ENCODE measurements at regions not wholly inside any gene's neighbourhood (a gene's known extent, or its start where the extent isn't known, plus 50 kb on each side); places are given as distances from the start of the nearest gene placed in this dataset.

DNA sequence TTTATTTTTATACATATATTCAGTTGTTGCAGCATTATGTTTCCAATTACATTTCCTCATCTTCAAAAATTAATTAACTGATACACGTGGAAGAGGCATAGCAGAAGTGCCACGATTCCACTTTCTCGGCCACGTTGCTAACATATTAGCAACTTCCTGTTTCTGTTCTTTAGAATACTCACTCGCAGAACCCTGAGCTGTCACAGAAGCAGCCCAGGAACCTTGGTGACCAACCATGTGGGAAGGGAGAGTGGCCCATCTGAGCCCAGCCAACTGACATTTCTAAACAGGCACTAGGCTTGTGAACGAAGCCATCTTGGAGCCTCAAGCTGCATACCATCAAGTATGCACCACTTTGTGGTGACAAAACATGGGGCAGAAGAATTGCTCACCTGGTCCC, 350.1 kb downstream of the CBLN2 start:
- Histone ChIP-seq H3K27ac (ENCODE audit: low read depth in 1 of 2, low read length in 2 of 2) (no peak overlapping the region), H3K9ac (ENCODE audit: insufficient read depth, low read length, poor library complexity, severe bottlenecking) (no peak overlapping the region), H3K9me3 (replicated peaks in 1 of 2; ENCODE audit: control insufficient read depth in 1 of 2, insufficient read depth in 1 of 2, low read length in 2 of 2) (peaks cover 0 to 5% of the 10 kb centered on the region in 2 donors), H3K79me2 (ENCODE audit: insufficient read depth, low read length) (no peaks in the 10 kb centered on the region), H3K4me3 (replicated peaks in 1 of 3; ENCODE audit: low read depth in 2 of 3, low read length in 3 of 3) (no peak overlapping the region), H4K20me1 (ENCODE audit: insufficient read depth, low read length) (no peaks in the 10 kb centered on the region), H3K27me3 (ENCODE audit: control insufficient read depth in 2 of 2, insufficient read depth in 2 of 2, low read length in 2 of 2) (no peaks in the 10 kb centered on the region), H3K36me3 (replicated peaks in 1 of 2; ENCODE audit: control insufficient read depth in 1 of 2, insufficient read depth in 2 of 2, low read length in 2 of 2) (no peaks in the 10 kb centered on the region), H2AFZ (ENCODE audit: insufficient read depth, low read depth, low read length, poor library complexity, severe bottlenecking) (no peak overlapping the region), H3K4me2 (replicated peaks; ENCODE audit: extremely low read depth, low read length, poor library complexity, severe bottlenecking) (no peak overlapping the region), H3K4me1 (ENCODE audit: control insufficient read depth in 1 of 2, insufficient read depth in 2 of 2, low read length in 2 of 2) (no peaks in the 10 kb centered on the region)
- TF ChIP-seq, protein P1, sequence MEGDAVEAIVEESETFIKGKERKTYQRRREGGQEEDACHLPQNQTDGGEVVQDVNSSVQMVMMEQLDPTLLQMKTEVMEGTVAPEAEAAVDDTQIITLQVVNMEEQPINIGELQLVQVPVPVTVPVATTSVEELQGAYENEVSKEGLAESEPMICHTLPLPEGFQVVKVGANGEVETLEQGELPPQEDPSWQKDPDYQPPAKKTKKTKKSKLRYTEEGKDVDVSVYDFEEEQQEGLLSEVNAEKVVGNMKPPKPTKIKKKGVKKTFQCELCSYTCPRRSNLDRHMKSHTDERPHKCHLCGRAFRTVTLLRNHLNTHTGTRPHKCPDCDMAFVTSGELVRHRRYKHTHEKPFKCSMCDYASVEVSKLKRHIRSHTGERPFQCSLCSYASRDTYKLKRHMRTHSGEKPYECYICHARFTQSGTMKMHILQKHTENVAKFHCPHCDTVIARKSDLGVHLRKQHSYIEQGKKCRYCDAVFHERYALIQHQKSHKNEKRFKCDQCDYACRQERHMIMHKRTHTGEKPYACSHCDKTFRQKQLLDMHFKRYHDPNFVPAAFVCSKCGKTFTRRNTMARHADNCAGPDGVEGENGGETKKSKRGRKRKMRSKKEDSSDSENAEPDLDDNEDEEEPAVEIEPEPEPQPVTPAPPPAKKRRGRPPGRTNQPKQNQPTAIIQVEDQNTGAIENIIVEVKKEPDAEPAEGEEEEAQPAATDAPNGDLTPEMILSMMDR (IDR thresholded peaks at IDR 0.05), result no peak
- DNase-seq, result no peak
- intact Hi-C loops (cut with micrococcal nuclease), result no loop called here
- H3K27ac Mint-ChIP-seq, result no peak overlapping the region
- H3K36me3 Mint-ChIP-seq, result no peaks in the 10 kb centered on the region
- H3K27me3 Mint-ChIP-seq (ENCODE audit: low read depth in 3 of 3), result no peaks in the 10 kb centered on the region
- peaks cover 0 to 2% (median 0%) of the 10 kb centered on the region in 7 donors for H3K9me3 Mint-ChIP-seq
- H3K4me1 Mint-ChIP-seq, result no peaks in the 10 kb centered on the region
- 100% methylated on average over 2 of the region's 6 CpGs for WGBS (ENCODE audit: insufficient coverage)
- no peak overlapping the region for H3K4me3 Mint-ChIP-seq

DNA sequence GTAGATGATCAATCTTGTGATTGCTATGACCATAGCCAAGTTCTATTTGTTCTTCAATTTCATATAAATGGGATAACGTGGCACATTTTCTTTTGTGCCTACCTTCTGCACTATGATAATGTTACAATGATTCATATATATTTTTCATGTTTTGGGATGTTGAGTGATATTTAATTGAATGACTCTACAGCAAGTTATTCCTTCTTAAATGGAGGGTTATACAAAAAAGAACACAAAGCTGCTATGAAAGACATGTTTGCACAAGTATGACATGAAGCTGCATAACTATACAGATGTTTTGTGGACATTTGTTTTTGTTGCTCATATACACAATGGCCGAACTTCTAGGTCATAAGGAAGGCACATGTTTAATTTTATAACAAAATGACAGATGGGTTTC, 356.2 kb downstream of the CBLN2 start:
- no peaks in the 10 kb centered on the region for H3K4me1 ChIP-seq (ENCODE audit: control insufficient read depth in 1 of 2, insufficient read depth in 2 of 2, low read length in 2 of 2)
- H3K9me3 ChIP-seq (replicated peaks in 1 of 2; ENCODE audit: control insufficient read depth in 1 of 2, insufficient read depth in 1 of 2, low read length in 2 of 2), result no peaks in the 10 kb centered on the region
- no peaks in the 10 kb centered on the region for H3K4me1 Mint-ChIP-seq
- no peaks in the 10 kb centered on the region for H3K36me3 Mint-ChIP-seq
- no peak overlapping the region for H3K27ac Mint-ChIP-seq
- no peak for DNase-seq
- no peaks in the 10 kb centered on the region for H3K27me3 ChIP-seq (ENCODE audit: control insufficient read depth in 2 of 2, insufficient read depth in 2 of 2, low read length in 2 of 2)
- no peaks in the 10 kb centered on the region for H3K27me3 Mint-ChIP-seq (ENCODE audit: low read depth in 3 of 3)
- intact Hi-C loops (cut with micrococcal nuclease), result no loop called here
- H3K4me3 ChIP-seq (replicated peaks in 1 of 3; ENCODE audit: low read depth in 2 of 3, low read length in 3 of 3), result no peak overlapping the region
- WGBS (ENCODE audit: insufficient coverage), result no CpG with 5 or more reads among the region's 2 CpGs
- no peaks in the 10 kb centered on the region for H3K79me2 ChIP-seq (ENCODE audit: insufficient read depth, low read length)
- H3K9me3 Mint-ChIP-seq, result peaks cover 0 to 3% (median 0%) of the 10 kb centered on the region in 7 donors
- H3K27ac ChIP-seq (ENCODE audit: low read depth in 1 of 2, low read length in 2 of 2), result no peak overlapping the region
- H3K9ac ChIP-seq (ENCODE audit: insufficient read depth, low read length, poor library complexity, severe bottlenecking), result no peak overlapping the region
- H3K36me3 ChIP-seq (replicated peaks in 1 of 2; ENCODE audit: control insufficient read depth in 1 of 2, insufficient read depth in 2 of 2, low read length in 2 of 2), result no peaks in the 10 kb centered on the region
- no peaks in the 10 kb centered on the region for H4K20me1 ChIP-seq (ENCODE audit: insufficient read depth, low read length)
- no peak overlapping the region for H3K4me2 ChIP-seq (replicated peaks; ENCODE audit: extremely low read depth, low read length, poor library complexity, severe bottlenecking)
- H2AFZ ChIP-seq (ENCODE audit: insufficient read depth, low read depth, low read length, poor library complexity, severe bottlenecking), result no peak overlapping the region
- TF ChIP-seq, protein P1 (IDR thresholded peaks at IDR 0.05), result no peak
- H3K4me3 Mint-ChIP-seq, result no peak overlapping the region

All from CD14-positive monocyte (primary cell).